Activated effector memory CD4-positive, alpha-beta T cell treated with anti-CD3 and anti-CD28 coated beads, Interleukin-2, amount 50 U/mL, for 16 hours (primary cell): ENCODE measurements at regions not wholly inside any gene's neighbourhood (a gene's known extent, or its start where the extent isn't known, plus 50 kb on each side); places are given as distances from the start of the nearest gene placed in this dataset.
"Not testable (repeated sequence)": the region's sequence is repeated elsewhere in the genome, so short reads cannot be mapped to it uniquely, and the experiment has no call there.

Experiments
- DNase-seq: peaks from one replicate; pipeline ENCODE4 v3.0.0-alpha.2; 2020

DNA sequence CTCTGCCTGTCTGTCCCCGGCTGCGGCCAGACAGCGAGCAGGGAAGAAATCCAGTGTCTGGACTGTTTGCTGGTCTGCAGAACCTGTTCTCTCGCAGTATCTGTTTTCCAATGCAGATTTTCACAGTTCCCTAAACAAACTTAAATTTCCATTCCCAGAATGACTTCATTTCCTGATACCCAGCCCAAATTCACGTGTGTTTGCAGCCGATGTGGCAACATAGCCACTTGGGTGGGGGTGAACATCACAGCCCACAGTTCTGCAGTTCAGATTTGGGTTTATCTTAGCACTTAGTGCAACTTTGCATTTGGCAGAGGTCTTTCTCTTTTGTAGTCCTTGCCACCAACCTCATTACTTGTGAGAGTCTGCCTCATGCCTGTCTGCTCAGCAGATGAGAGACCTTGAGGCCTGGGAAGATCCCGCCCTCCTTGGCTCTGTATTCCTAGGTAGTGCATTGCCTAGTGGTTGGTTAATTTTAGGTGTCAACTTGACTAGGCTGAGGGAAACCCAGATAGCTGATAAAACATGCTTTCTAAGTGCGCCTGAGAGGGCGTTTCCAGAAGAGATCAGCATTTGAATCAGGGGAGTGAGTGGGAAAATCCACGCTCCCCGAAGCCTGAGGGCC is 122.8 kb upstream of the FAM20C start:
- not testable (repeated sequence) for DNase-seq

DNA sequence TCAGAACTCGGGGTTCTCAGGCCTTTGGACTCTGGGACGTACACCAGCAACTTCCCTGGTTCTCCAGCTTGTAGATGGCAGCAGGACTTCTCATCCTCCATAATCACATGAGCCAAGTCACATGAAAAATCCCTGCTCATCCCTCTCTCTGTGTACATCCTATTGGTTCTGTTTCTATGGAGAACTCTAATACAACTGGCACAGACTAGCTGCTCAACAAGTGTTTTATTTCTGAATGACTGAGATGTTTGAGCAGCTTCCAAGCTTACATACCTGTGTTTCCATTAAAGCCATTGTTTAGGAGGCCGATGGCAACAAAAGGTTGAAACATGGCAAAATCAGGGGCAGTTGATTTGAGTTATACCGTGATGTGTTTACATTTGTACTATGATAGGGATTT is 122.2 kb upstream of the FAM20C start:
- DNase-seq: not testable (repeated sequence)

DNA sequence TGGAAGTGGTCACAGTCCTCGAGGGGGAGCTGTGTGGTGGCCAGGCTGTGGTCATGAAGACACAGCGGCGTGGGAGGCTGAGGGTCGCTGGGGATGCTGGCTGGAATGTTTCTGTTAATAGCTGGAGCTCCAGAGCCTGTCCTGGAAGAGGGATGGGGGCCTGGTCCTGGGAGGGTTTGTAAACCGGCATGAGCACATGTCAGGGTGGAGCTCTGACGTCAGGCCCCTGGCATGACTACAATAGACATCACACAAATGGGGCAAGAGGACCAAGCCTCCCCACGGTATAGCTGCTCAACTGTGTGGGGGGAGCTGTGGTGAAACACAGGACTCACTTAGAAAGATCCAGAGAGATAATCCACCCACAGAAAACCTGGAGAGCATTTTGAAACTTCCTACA is 121.4 kb upstream of the FAM20C start:
- DNase-seq: not testable (repeated sequence)

DNA sequence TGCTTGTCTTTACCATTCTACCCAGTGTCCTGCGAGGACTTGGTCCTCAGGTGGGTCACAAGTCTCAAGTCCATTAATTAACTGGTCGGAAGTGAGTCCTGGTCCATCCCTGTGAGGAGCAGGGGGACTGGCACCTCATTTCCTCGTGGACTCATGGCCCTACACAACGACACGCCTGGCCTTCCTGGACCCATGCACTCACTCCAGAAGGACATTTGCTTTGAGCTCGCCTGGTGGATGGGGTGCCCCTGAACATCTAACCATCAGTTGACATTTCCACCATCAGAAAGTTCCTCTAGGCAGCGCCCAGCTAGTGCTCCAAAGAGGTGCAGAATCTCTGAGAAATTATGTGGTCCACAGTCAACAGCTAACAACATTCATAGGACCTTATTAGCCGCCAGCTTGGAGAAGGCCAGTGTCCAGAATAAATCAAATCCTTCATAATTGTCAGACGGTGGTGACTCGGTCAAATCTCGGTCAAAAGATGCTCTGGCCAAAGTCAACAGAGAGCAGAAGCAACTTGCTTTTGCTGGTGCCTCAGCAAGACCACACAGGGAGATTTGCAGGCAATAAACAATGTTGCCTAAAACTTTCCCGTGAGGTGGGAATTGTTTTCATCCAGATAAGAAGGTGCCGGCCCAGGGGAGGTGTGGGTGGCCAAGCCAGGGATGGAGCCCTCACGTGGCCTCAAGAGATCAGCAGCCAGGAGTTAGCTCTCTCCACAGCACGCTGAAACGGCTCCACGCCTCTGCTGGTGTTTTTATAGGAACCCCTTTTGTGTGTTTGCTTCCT is 119.9 kb upstream of the FAM20C start:
- DNase-seq: peak; percentile 34

DNA sequence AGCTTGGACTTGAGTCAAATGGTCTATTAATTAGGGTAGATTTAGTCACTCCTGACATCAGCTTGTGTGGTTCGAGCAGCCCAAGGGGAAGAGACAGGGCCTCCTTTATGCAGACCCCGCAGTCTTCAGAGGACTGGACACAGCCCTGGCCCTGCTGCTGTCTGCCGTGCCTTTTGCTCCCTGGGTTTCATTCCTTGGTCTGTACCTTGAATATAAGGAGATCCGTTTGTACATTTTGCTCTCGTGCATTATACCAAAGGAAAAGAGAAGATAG is 119.4 kb upstream of the FAM20C start:
- DNase-seq: not testable (repeated sequence)

DNA sequence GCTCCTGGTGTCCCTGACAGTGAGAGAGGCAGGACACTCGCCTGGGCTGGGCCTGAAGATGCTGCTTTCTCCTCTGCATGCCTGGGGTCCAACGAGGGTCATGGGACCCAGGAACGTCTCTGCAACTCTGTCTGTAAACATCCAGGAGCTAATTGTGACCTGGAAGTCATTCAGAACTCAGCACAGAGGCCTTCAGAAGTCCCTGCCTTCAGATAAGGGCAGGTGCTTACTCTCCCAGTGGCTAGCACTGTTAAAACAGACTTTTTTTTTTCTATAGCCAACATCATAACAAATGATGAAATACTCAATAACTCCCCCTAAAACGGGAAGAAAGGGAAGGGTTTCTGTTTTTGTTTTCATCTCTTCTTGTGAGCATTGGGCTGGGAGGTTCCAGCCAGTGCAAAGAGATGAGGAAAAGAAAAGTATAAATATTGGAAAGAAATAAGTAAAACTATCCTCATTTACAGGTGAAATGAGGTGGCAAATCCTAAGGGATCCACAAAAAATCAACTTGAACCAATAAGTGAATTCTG is 118.3 kb upstream of the FAM20C start:
- not testable (repeated sequence) for DNase-seq

DNA sequence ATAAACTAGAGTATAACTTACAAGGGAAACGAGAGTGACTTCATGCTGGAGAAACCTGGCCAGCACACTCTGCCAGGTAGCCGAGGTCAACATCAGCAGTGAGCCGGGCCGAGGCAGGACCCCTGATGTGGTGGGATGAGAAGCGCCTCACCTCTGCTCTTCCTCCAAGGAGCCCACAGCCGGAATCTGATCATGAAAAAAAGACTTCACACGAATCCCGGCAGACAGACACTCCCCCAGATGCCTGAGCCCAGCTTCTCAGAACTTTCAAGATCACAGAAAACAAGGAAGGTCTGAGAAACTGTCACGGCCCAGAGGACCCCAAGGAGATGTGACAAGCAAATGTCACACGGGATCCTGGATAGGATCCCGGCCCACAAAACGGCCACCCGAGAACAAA is 116.9 kb upstream of the FAM20C start:
- peak; percentile 47 for DNase-seq

DNA sequence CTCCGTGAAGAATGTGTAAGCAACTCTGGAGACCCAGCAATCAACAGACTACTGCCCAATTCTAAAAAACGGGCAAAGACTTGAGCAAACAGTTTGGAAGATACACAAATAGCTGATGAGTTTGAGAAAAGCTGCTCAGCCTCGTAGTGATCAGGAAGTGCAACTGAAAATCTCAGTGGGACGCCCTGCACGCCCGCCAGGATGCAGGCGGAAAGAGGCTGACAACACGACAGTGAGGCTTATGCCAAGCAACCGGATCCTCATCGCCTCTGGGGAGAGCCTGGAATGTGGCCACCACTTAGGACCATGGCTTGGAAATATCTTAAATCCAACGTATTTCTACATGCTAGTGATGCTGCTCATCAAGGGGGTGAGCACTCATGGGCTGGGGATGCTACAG is 116.2 kb upstream of the FAM20C start:
- DNase-seq: not testable (repeated sequence)

DNA sequence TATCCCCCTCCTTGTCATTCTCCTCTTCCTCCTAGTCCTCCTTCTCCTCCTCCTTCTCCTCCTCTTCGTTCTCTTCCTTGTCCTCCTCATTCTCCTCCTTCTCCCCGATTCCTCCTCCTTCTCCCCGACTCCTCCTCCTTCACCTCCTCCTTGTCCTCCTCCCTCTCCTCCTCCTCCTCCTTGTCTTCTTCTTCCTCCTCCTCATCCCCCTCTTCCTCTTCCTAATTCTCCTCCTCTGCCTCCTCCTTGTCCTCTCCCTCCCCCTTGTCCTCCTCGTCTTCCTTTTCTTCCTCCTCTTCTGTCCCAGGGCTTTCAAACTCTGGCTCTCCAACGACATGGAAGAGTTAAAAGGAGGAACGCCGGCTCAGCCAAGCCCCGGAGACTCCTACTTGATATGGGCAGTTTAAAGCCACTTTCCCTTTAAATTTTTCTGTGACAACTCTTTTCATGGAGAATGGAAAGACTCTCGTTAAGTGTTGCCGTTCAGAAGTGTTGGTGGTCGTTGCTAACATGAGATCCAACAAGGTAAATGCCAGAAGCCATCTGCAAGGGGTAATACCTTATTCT is 115.5 kb upstream of the FAM20C start:
- DNase-seq: not testable (repeated sequence)

DNA sequence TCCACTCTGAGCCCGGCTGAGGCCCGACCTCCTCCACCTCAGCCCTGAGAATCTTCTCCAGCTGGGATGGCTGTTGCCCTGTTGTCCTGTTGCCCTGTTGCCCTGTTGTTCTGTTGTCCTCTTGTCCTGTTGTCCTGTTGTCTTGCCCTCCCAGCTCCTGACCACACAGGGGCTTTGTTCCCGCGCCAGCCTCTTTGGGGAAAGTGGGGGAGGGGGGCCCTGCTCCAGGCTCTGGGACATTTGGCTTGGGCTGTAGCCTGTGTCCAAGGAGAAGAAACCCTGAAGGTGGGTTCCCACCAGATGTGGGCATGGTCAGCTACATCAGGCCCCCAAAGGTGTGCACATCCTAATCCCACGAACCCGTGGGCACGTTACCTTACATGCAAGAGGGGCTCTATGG is 113.5 kb upstream of the FAM20C start:
- not testable (repeated sequence) for DNase-seq

DNA sequence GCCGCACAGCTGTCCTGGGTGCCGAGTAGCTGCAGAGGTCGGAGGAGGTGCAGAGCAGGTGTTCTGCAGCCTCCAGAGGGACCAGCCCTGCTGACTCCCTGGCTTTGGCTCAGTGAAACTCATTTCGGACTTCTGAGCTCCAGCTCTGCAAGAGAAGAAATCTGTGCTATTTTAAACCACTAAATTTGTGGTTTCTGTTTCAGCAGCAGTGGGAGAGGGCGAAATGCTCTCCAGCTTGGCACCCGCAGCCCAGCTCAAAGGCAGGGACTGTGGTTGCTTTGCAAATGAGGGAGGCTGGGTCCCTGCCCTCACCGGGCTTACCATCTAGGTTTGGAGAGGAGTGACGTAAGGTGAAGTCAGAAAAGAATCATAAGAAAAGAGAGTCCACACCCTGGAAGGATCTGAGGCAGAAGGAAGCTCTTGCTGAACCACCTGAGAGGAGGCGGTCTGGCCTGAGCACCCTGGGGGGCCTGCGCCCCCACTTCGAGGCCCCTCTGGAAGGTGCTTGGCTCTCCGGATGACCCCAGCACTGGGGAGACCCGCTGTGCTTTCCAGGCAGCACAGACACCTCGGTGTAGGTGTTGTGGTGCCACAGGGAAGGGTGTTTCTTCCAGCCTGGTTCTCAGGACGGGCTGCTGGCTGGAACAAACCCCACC is 112.8 kb upstream of the FAM20C start:
- not testable (repeated sequence) for DNase-seq

DNA sequence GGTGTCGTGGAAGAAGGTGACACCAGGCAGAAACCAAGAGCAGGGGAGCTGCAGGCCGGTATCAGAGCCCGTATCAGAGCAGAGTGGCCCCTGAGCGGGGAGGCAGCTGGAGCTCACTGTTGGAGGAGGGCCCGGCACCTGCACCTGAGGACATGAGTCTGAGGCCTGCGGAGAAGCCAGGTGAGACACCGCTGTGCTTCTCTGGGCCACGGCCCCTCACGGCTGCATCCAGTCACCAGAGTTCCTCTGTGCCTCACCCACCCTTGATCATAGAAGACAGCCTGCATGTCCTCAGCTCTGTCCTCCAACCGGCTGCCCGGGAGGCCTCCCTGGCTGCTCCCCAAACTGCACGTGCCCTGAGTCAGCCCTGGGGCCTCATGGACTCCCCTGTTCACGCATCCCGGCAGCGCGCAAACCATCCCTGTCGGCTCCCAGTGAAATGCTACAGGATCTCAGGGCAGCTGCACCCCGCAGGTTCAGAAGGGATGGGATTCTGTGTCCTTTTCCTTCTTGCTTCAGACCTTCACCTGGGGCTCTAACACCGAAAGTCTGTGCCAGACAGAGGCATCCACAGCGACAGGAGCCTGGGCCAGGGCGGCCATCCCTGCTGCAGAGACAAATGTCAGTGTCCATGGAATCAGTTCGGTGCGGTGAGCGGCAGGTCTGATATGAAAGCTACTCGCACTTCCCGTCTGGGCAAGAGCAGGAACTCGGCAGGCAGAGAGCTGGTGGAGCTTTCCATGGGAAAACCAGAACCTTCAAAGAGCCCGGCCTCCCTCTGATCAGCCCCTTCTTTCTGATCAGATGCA is 111.9 kb upstream of the FAM20C start:
- peak; percentile 52 for DNase-seq

DNA sequence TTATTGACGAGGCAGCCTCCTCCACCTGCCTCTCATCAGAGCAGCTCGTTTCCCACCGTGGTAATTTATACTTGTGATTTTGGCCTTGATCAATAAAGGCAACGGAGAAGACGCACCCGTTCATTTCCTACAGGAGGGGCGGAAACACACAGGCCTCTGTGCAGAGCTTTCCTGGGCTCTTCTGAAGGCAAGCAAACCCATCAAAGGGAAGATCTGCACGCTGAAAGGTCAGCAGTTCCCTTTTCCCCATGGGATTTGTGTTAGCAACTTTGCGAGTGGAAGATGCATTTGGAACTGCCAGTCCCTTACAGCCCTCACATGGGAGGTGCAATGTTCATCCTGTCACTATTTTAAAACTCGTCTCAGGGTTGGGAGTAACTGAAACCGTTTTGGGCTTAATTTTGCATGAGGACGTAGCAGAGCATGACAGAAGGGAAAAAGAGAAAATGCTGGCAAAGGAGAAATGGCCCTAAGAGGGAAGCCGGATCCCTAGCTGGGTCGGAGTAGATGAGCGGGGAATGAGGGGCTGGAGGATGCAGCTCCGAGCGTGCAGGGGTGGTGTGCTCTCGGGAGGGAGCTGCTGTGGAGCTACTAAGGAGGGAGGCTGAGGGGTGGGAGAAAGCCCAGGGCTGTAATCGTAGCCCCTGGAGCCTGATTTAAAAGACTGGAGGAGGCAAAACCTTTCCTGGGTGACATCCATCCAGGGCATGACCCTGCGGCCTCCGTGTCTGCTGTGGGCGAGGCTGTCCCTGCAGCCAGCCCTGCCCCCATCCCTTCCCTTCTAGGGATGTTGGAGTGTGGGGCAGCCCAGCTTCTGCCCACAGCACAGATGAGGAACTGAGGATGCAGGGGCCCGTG is 111.1 kb upstream of the FAM20C start:
- no peak for DNase-seq

DNA sequence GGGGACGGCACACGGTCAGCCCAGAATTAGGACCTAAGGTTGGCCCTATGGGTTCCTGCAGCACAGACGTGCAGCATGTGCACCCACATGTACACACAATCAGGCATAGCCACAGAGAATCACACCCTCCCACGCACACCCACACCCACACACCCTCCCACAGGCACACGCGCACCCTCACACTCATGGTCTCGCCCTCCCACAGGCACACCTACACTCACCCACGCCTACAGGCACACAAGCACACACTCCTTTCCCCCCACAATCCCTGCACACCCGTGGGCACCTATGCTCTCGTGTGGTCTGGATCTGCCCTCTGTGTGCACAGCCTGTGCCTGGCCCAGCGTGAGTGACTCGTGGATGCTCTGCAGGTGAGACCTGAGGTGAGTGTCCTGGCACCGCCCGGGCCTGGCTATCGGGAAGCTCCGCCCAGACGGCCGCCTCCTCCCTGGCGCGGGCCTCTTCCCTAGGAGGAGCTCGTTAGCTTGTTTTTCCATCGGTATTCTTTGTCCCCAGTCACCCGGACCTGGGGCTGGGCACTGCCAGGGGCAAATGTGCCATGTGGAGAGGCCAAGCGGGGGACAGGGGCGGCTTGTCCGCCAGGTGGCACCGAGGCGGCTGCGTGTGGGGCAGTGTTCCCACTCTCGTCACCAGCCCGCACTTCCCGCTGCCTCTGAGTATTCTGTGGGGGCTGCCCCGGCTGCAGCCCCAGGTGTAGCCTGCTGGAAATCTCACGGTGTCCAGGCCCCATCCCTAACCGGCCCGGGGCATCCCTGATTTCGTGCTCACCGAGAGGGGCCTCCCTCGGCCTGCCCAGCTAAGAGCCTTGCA is 110.2 kb upstream of the FAM20C start:
- peak; percentile 57 for DNase-seq

DNA sequence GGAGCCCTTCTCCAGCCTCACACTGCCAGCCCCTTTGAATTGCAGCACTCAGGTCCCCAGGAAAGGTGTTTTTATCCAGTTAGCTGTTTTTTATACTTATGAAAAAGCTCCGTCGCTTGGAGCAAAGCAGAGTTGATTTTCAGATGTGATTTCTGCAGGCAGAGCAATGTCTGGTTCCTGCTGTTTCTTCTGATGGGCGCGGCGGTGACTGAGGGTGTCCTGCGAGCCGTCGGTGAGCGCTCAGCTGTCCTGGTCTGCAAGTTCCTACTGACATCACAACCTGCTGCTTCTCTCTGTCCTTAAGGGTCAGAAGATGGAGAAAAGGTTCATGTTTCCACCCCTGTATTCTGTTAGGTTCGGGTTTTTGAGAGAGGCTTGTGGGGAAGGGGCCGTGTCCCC is 109.6 kb upstream of the FAM20C start:
- no peak for DNase-seq

DNA sequence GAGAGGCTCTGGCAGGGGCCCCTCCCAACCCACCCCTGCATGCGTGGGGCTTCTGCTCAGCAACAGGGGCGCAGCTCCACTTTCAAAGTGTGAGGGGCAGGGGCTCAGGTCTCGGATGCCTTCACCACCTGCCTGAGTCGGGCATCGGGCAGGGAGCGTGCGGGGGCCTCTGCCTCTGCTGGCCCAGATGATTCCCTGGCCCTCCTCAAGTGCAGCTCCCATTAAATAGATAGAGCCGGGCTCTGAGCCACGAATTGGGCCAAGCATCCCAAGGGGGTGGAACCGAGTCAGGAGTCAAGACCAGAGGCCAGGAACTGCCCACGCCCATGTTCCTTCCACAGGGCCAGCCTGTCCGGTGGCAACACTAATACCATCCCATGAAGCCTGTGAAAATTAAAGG is 108.9 kb upstream of the FAM20C start:
- DNase-seq: peak; percentile 58

DNA sequence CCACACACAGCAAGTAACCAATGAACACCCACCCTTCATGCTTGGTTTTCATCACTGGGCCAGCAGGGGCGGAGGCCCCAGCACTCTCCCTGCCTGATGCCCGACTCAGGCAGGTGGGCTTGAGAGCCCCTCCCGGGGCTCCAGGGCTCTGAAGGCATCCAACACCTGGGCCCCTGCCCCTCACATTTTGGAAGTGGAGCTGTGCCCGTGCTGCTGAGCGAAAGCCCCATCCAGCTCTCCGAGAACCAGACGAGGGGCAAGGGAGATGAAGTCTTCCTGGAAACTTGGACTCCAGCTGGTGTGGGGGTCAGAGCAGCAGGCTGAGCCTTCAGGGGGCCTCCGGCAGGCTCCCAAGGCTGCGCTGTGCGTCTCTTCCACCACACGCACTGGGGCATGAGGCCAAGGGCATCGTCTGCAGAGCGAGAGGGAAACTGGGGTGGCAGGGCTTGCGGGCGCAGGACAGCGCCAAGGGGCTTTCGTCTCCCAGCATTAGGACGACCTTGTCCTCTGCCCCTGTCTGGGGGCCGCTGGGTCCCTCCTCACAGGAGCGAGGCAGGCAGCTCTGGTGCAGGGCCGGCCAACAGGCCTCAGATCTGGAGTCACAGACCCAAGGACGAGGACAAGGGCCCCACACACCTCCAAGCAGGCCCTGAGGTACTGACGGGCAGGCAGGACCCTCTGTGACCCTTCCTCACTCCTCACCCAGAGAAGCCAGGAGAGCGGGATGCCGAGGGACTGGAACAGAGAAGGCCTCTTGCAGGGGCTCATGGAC is 108.3 kb upstream of the FAM20C start:
- DNase-seq: no peak

DNA sequence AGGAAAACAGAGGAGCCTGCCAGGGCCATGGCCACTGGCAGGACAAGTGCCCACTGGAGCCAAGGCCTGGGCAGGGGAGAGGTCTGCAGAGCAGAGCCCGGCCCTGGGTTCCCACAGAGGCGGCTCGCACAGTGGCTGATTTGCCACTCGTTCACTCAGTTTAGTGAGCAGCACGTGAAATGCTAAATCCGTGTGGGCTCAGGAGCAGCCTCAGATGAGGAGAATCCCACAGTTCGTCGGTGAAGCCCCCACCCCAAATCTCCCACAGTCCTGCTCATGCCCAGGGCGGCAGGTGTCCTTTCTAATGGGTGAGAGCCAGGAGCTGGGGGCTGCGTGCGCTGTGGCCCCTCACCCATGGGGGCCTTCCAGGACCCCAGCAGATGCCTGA is 107.7 kb upstream of the FAM20C start:
- peak; percentile 24 for DNase-seq

DNA sequence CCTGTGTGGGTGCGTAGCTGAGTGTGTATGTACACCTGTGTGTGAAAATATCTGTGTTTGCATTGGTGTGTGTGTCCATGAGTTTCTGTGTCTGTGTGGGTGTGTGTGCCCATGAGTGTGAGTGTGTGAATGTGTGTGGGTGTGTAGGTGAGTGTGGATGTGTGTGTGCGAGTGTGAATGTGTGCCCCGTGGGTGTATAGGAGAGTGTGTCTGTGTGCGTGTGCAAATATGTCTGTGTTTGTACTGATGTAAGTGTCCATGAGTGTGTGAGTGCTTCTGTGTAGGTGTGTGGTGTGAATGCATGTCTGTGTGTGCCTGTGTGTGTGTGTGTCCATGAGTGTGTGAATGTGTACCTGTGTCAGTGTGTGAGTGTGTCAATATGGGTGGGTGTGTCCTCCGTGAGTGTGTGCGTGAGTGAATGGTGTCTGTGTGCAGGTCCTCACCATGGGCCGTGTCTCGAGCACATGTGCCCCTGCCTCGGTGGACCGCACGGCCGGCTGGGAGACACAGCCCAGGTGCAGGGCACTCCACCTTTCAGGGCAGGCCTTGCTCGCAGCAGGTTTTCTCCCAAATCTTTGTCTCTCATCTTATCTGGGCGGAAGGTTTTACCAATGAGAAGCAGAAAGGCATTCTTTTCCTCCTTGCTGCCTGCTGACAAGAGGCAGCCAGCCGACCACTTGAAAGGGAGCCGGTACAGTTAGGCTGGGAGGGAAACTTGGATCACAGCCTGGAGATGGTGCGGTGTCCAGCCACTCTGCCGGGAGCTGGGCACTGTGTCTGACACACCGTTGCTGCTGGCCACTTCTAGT is 107.1 kb upstream of the FAM20C start:
- no peak for DNase-seq
